ENCODE measurements at regions not wholly inside any gene's neighbourhood (a gene's known extent, or its start where the extent isn't known, plus 50 kb on each side); places are given as distances from the start of the nearest gene placed in this dataset.
A peak's percentile ranks its signal among the peaks of the same experiment; 100 is the strongest.
"Not testable (repeated sequence)": the region's sequence is repeated elsewhere in the genome, so short reads cannot be mapped to it uniquely, and the experiment has no call there.

GRCh38 chr1:187641015-187641414, 812.3 kb downstream of the PLA2G4A start:
- no peak for DNase-seq
- H3K36me3 ChIP-seq: no peaks in the 10 kb centered on the region
- H3K4me3 ChIP-seq: no peak overlapping the region
- no peaks in the 10 kb centered on the region for H3K27me3 ChIP-seq
- no peaks in the 10 kb centered on the region for H3K9me3 ChIP-seq

GRCh38 chr1:187641463-187641862, 812.7 kb downstream of the PLA2G4A start:
- H3K9me3 ChIP-seq: no peaks in the 10 kb centered on the region
- H3K27me3 ChIP-seq: no peaks in the 10 kb centered on the region
- no peak for DNase-seq
- H3K4me3 ChIP-seq: no peak overlapping the region
- H3K36me3 ChIP-seq: no peaks in the 10 kb centered on the region

GRCh38 chr1:187641907-187642306, 813.2 kb downstream of the PLA2G4A start:
- Histone ChIP-seq H3K9me3 (no peaks in the 10 kb centered on the region), H3K27me3 (no peaks in the 10 kb centered on the region)
- no peak for DNase-seq

GRCh38 chr1:187645651-187646050, 816.9 kb downstream of the PLA2G4A start:
- Histone ChIP-seq H3K4me3 (no peak overlapping the region), H3K36me3 (no peaks in the 10 kb centered on the region), H3K9me3 (no peaks in the 10 kb centered on the region), H3K27me3 (no peaks in the 10 kb centered on the region)
- no peak for DNase-seq

More at GRCh38 chr1:187641907-187642306, 813.2 kb downstream of the PLA2G4A start:
- Histone ChIP-seq H3K36me3 (no peaks in the 10 kb centered on the region), H3K4me3 (no peak overlapping the region)

- no peak for DNase-seq
- Histone ChIP-seq H3K36me3 (no peaks in the 10 kb centered on the region), H3K4me3 (no peak overlapping the region), H3K27me3 (no peaks in the 10 kb centered on the region), H3K9me3 (no peaks in the 10 kb centered on the region)
Observed at GRCh38 chr1:187646536-187647107, 817.9 kb downstream of the PLA2G4A start.

- no peaks in the 10 kb centered on the region for H3K36me3 ChIP-seq
- H3K9me3 ChIP-seq: no peaks in the 10 kb centered on the region
- DNase-seq: no peak
- H3K4me3 ChIP-seq: no peak overlapping the region
- no peaks in the 10 kb centered on the region for H3K27me3 ChIP-seq
Observed at GRCh38 chr1:187648091-187648490, 819.3 kb downstream of the PLA2G4A start.

GRCh38 chr1:187654635-187655034, 825.9 kb downstream of the PLA2G4A start:
- H3K36me3 ChIP-seq: no peaks in the 10 kb centered on the region
- H3K4me3 ChIP-seq: no peak overlapping the region
- H3K9me3 ChIP-seq: no peaks in the 10 kb centered on the region
- DNase-seq: no peak
- no peaks in the 10 kb centered on the region for H3K27me3 ChIP-seq

GRCh38 chr1:187655104-187655503, 826.4 kb downstream of the PLA2G4A start:
- Histone ChIP-seq H3K27me3 (no peaks in the 10 kb centered on the region), H3K9me3 (no peaks in the 10 kb centered on the region), H3K36me3 (no peaks in the 10 kb centered on the region), H3K4me3 (no peak overlapping the region)
- DNase-seq: no peak

- DNase-seq: peak; percentile 3
- H3K36me3 ChIP-seq: no peaks in the 10 kb centered on the region
- no peaks in the 10 kb centered on the region for H3K27me3 ChIP-seq
- no peaks in the 10 kb centered on the region for H3K9me3 ChIP-seq
- no peak overlapping the region for H3K4me3 ChIP-seq
Observed at GRCh38 chr1:187665483-187665882, 836.7 kb downstream of the PLA2G4A start.

GRCh38 chr1:187680823-187681222, 852.1 kb downstream of the PLA2G4A start:
- H3K9me3 ChIP-seq: no peaks in the 10 kb centered on the region
- H3K27me3 ChIP-seq: no peaks in the 10 kb centered on the region
- H3K4me3 ChIP-seq: no peak overlapping the region
- DNase-seq: no peak
- no peaks in the 10 kb centered on the region for H3K36me3 ChIP-seq

- no peaks in the 10 kb centered on the region for H3K27me3 ChIP-seq
- no peak overlapping the region for H3K4me3 ChIP-seq
- DNase-seq: no peak
- no peaks in the 10 kb centered on the region for H3K36me3 ChIP-seq
- H3K9me3 ChIP-seq: no peaks in the 10 kb centered on the region
Observed at GRCh38 chr1:187682112-187682511, 853.4 kb downstream of the PLA2G4A start.

- no peaks in the 10 kb centered on the region for H3K27me3 ChIP-seq
- no peak overlapping the region for H3K4me3 ChIP-seq
- peaks cover 1% of the 10 kb centered on the region; the same call in 1 of the 2 replicates for H3K9me3 ChIP-seq
- DNase-seq: no peak
- no peaks in the 10 kb centered on the region for H3K36me3 ChIP-seq
Observed at GRCh38 chr1:187685333-187685732, 856.6 kb downstream of the PLA2G4A start.

GRCh38 chr1:187689129-187689528, 860.4 kb downstream of the PLA2G4A start:
- H3K36me3 ChIP-seq: no peaks in the 10 kb centered on the region

GRCh38 chr1:187691439-187691838, 862.7 kb downstream of the PLA2G4A start:
- H3K27me3 ChIP-seq: no peaks in the 10 kb centered on the region
- no peak overlapping the region for H3K4me3 ChIP-seq
- no peaks in the 10 kb centered on the region for H3K36me3 ChIP-seq
- DNase-seq: no peak
- H3K9me3 ChIP-seq: peaks cover 3% of the 10 kb centered on the region; the same call in 1 of the 2 replicates

More at GRCh38 chr1:187689129-187689528, 860.4 kb downstream of the PLA2G4A start:
- no peak overlapping the region for H3K4me3 ChIP-seq
- peaks cover 3% of the 10 kb centered on the region; the same call in 1 of the 2 replicates for H3K9me3 ChIP-seq
- no peaks in the 10 kb centered on the region for H3K27me3 ChIP-seq
- DNase-seq: peak; percentile 71

- no peak for DNase-seq
- H3K36me3 ChIP-seq: no peaks in the 10 kb centered on the region
Observed at GRCh38 chr1:187692799-187693198, 864.0 kb downstream of the PLA2G4A start.

GRCh38 chr1:187696073-187696472, 867.3 kb downstream of the PLA2G4A start:
- DNase-seq: peak; percentile 3
- no peaks in the 10 kb centered on the region for H3K9me3 ChIP-seq
- no peaks in the 10 kb centered on the region for H3K27me3 ChIP-seq
- H3K36me3 ChIP-seq: no peaks in the 10 kb centered on the region
- H3K4me3 ChIP-seq: no peak overlapping the region

More at GRCh38 chr1:187692799-187693198, 864.0 kb downstream of the PLA2G4A start:
- no peaks in the 10 kb centered on the region for H3K27me3 ChIP-seq
- H3K9me3 ChIP-seq: peaks cover 3% of the 10 kb centered on the region; the same call in 1 of the 2 replicates
- H3K4me3 ChIP-seq: no peak overlapping the region

- not testable (repeated sequence) for H3K36me3 ChIP-seq, H3K4me3 ChIP-seq, DNase-seq, H3K27me3 ChIP-seq, H3K9me3 ChIP-seq
Observed at GRCh38 chr1:187703138-187704130, 874.7 kb downstream of the PLA2G4A start.

Measured in MG63 (cell line).